GM23338 (cell line): ENCODE measurements at regions not wholly inside any gene's neighbourhood (a gene's known extent, or its start where the extent isn't known, plus 50 kb on each side); places are given as distances from the start of the nearest gene placed in this dataset.

Source experiments
- ATAC-seq: fragments of 200-7000 bp; cut with Tn5 transposase; 3 replicates; pipeline ENCODE4 v1.9.1; 2020
- DNase-seq: peaks from one replicate; pipeline ENCODE4 v3.0.0-alpha.2; 2015; ENCODE audit warnings: low spot score
- H2AFZ ChIP-seq: fragments of 200-600 bp; sonication (generic); 2 replicates; pipeline ENCODE4 v1.8.0; 2016; ENCODE audit warnings: antibody characterized with exemption, mild to moderate bottlenecking, moderate library complexity
- H3F3A ChIP-seq: fragments of 200-600 bp; sonication (generic); replicated peaks from 2 replicates; pipeline ENCODE4 v1.8.0; 2017; ENCODE audit warnings: antibody characterized with exemption, mixed run types, low read depth
- H3K27ac ChIP-seq: fragments of 200-600 bp; sonication (generic); 2 replicates; pipeline ENCODE4 v1.6.1; 2016; ENCODE audit warnings: low read depth
- H3K27me3 ChIP-seq: fragments of 200-600 bp; sonication (generic); 2 replicates; pipeline ENCODE4 v1.8.0; 2016; ENCODE audit warnings: mild to moderate bottlenecking, mixed run types, moderate library complexity; ENCODE audit not compliant: insufficient read depth
- H3K36me3 ChIP-seq: fragments of 200-600 bp; sonication (generic); 2 replicates; pipeline ENCODE4 v1.8.0; 2016; ENCODE audit warnings: mild to moderate bottlenecking; ENCODE audit not compliant: insufficient read depth
- H3K4me1 ChIP-seq: fragments of 200-600 bp; sonication (generic); 2 replicates; pipeline ENCODE4 v1.8.0; 2016; ENCODE audit warnings: mild to moderate bottlenecking, moderate library complexity; ENCODE audit not compliant: insufficient read depth
- H3K4me2 ChIP-seq: fragments of 200-600 bp; sonication (generic); 2 replicates; pipeline ENCODE4 v1.7.1; 2017; ENCODE audit warnings: mixed run types
- H3K4me3 ChIP-seq: fragments of 200-600 bp; sonication (generic); 2 replicates; pipeline ENCODE4 v1.6.1; 2016; ENCODE audit warnings: mixed run types
- H3K79me2 ChIP-seq: fragments of 200-600 bp; sonication (generic); replicated peaks from 2 replicates; pipeline ENCODE4 v1.8.0; 2017; ENCODE audit warnings: mild to moderate bottlenecking; ENCODE audit not compliant: insufficient read depth
- H3K9me2 ChIP-seq: fragments of 200-600 bp; sonication (generic); 2 replicates; pipeline ENCODE4 v1.8.0; 2017; ENCODE audit not compliant: insufficient read depth
- H4K20me1 ChIP-seq: fragments of 200-600 bp; sonication (generic); replicated peaks from 2 replicates; pipeline ENCODE4 v1.8.0; 2017; ENCODE audit warnings: mild to moderate bottlenecking; ENCODE audit not compliant: insufficient read depth
- H3K27ac Mint-ChIP-seq: 2 replicates; pipeline ENCODE4 v1.8.0; 2020; ENCODE audit warnings: inconsistent platforms, mild to moderate bottlenecking, moderate library complexity, mixed read lengths
- H3K27me3 Mint-ChIP-seq: 3 replicates; pipeline ENCODE4 v1.8.0; 2022; ENCODE audit warnings: low read depth, mild to moderate bottlenecking, moderate library complexity, mixed read lengths, inconsistent platforms; ENCODE audit not compliant: insufficient read depth, poor library complexity
- H3K36me3 Mint-ChIP-seq: 3 replicates; pipeline ENCODE4 v1.8.0; 2021; ENCODE audit warnings: low read depth, mild to moderate bottlenecking, inconsistent platforms, moderate library complexity, mixed read lengths
- H3K4me1 Mint-ChIP-seq: 3 replicates; pipeline ENCODE4 v1.8.0; 2020; ENCODE audit warnings: mild to moderate bottlenecking, inconsistent platforms, mixed read lengths
- H3K4me3 Mint-ChIP-seq: 3 replicates; pipeline ENCODE4 v1.8.0; 2021; ENCODE audit warnings: moderate library complexity, mild to moderate bottlenecking, inconsistent platforms, mixed read lengths
- H3K9me3 Mint-ChIP-seq: 3 replicates; pipeline ENCODE4 v1.8.0; 2020; ENCODE audit warnings: moderate library complexity, mild to moderate bottlenecking, inconsistent platforms, mixed read lengths
- CREB1 ChIP-seq: fragments of 250-450 bp; sonication (Bioruptor Pico); IDR thresholded peaks from 2 replicates; pipeline ENCODE4 v1.5.0; 2020; ENCODE audit warnings: low read depth, mild to moderate bottlenecking, moderate library complexity
- EZH2 ChIP-seq: fragments of 200-600 bp; sonication (generic); IDR thresholded peaks from one replicate; pipeline ENCODE4 v1.8.0; 2017; ENCODE audit warnings: antibody characterized with exemption, mild to moderate bottlenecking, low read depth; ENCODE audit not compliant: unreplicated experiment
- EZH2phosphoT487 ChIP-seq: fragments of 200-600 bp; sonication (generic); IDR thresholded peaks from one replicate; pipeline ENCODE4 v1.8.1; 2018; ENCODE audit warnings: antibody characterized with exemption; ENCODE audit not compliant: unreplicated experiment
- JUNB ChIP-seq: IDR thresholded peaks from one replicate; pipeline ENCODE4 v1.6.1; 2016; ENCODE audit warnings: antibody characterized with exemption; ENCODE audit not compliant: unreplicated experiment
- NANOG ChIP-seq: IDR thresholded peaks from 2 replicates; pipeline ENCODE4 v1.6.1; 2016; ENCODE audit warnings: antibody characterized with exemption, borderline replicate concordance
- POLR2AphosphoS5 ChIP-seq: IDR thresholded peaks from 2 replicates; pipeline ENCODE4 v1.6.1; 2016; ENCODE audit warnings: antibody characterized with exemption, low read depth
- STAT1 ChIP-seq: IDR thresholded peaks from one replicate; pipeline ENCODE4 v1.6.1; 2016; ENCODE audit warnings: antibody characterized with exemption; ENCODE audit not compliant: unreplicated experiment
- ZNF114 ChIP-seq: fragments of 250-450 bp; sonication (Bioruptor Pico); IDR thresholded peaks from 2 replicates; pipeline ENCODE4 v1.5.0; 2020; ENCODE audit warnings: mild to moderate bottlenecking, moderate library complexity
- ZNF331 ChIP-seq: fragments of 250-450 bp; sonication (Bioruptor Pico); IDR thresholded peaks from 2 replicates; pipeline ENCODE4 v1.5.0; 2020; ENCODE audit warnings: low read depth, mild to moderate bottlenecking, moderate library complexity
- TF ChIP-seq, protein P1 (sequence below): IDR thresholded peaks from 2 replicates; pipeline ENCODE4 v1.6.1; 2016; ENCODE audit warnings: antibody characterized with exemption
- TF ChIP-seq, protein P2 (sequence below): IDR thresholded peaks from one replicate; pipeline ENCODE4 v1.6.1; 2018; ENCODE audit warnings: antibody characterized with exemption; ENCODE audit not compliant: unreplicated experiment
- TF ChIP-seq, protein P3 (sequence below), 2 experiments: fragments of 200-600 bp in 1 of 2; sonication (generic) in 1 of 2; conservative IDR thresholded peaks; 2 replicates each; pipeline versions ENCODE4 v1.5.1 to v1.6.1; 2016 to 2017; ENCODE audit warnings: antibody characterized with exemption in 2 of 2, low read depth in 2 of 2, mild to moderate bottlenecking in 2 of 2, moderate library complexity in 1 of 2
- TF ChIP-seq, protein P4 (sequence below): fragments of 250-450 bp; sonication (Bioruptor Pico); IDR thresholded peaks from 2 replicates; pipeline ENCODE4 v1.5.0; 2020; ENCODE audit warnings: mild to moderate bottlenecking, moderate library complexity

DNA sequence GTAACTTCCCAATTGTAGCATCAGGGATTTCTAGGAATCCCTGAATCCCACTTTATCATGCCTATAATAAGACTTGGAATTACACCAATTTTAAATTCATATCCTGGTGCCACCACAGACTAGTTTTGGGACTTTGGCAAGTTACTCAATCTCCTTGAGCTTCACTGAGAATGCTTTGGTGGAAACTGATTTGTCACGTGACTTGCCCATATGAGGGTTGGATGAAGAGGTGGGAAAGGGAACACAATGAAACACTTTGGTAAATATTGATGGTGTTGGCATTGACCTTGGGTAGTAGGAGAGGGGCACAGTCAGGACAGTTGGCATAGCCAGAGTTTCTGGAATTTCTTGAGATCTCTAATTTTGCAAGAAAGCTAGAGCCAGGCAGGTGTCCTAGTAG, 452.2 kb downstream of the SLC4A3 start:
- H3K27ac ChIP-seq, result no peak overlapping the region
- ATAC-seq (no peak), DNase-seq (no peak)
- Mint-ChIP-seq H3K4me3 (no peak overlapping the region), H3K27me3 (peaks cover 5% of the 10 kb centered on the region), H3K9me3 (no peaks in the 10 kb centered on the region), H3K4me1 (peaks cover 15% of the 10 kb centered on the region; the same call in 2 of the 3 replicates), H3K36me3 (no peaks in the 10 kb centered on the region), H3K27ac (no peak overlapping the region)
- TF ChIP-seq, protein P1, sequence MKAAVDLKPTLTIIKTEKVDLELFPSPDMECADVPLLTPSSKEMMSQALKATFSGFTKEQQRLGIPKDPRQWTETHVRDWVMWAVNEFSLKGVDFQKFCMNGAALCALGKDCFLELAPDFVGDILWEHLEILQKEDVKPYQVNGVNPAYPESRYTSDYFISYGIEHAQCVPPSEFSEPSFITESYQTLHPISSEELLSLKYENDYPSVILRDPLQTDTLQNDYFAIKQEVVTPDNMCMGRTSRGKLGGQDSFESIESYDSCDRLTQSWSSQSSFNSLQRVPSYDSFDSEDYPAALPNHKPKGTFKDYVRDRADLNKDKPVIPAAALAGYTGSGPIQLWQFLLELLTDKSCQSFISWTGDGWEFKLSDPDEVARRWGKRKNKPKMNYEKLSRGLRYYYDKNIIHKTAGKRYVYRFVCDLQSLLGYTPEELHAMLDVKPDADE, result no peak
- no peak for TF ChIP-seq POLR2AphosphoS5
- TF ChIP-seq EZH2, result no peak
- TF ChIP-seq, protein P2, sequence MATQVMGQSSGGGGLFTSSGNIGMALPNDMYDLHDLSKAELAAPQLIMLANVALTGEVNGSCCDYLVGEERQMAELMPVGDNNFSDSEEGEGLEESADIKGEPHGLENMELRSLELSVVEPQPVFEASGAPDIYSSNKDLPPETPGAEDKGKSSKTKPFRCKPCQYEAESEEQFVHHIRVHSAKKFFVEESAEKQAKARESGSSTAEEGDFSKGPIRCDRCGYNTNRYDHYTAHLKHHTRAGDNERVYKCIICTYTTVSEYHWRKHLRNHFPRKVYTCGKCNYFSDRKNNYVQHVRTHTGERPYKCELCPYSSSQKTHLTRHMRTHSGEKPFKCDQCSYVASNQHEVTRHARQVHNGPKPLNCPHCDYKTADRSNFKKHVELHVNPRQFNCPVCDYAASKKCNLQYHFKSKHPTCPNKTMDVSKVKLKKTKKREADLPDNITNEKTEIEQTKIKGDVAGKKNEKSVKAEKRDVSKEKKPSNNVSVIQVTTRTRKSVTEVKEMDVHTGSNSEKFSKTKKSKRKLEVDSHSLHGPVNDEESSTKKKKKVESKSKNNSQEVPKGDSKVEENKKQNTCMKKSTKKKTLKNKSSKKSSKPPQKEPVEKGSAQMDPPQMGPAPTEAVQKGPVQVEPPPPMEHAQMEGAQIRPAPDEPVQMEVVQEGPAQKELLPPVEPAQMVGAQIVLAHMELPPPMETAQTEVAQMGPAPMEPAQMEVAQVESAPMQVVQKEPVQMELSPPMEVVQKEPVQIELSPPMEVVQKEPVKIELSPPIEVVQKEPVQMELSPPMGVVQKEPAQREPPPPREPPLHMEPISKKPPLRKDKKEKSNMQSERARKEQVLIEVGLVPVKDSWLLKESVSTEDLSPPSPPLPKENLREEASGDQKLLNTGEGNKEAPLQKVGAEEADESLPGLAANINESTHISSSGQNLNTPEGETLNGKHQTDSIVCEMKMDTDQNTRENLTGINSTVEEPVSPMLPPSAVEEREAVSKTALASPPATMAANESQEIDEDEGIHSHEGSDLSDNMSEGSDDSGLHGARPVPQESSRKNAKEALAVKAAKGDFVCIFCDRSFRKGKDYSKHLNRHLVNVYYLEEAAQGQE, result no peak
- no peak for TF ChIP-seq STAT1
- TF ChIP-seq, protein P3, sequence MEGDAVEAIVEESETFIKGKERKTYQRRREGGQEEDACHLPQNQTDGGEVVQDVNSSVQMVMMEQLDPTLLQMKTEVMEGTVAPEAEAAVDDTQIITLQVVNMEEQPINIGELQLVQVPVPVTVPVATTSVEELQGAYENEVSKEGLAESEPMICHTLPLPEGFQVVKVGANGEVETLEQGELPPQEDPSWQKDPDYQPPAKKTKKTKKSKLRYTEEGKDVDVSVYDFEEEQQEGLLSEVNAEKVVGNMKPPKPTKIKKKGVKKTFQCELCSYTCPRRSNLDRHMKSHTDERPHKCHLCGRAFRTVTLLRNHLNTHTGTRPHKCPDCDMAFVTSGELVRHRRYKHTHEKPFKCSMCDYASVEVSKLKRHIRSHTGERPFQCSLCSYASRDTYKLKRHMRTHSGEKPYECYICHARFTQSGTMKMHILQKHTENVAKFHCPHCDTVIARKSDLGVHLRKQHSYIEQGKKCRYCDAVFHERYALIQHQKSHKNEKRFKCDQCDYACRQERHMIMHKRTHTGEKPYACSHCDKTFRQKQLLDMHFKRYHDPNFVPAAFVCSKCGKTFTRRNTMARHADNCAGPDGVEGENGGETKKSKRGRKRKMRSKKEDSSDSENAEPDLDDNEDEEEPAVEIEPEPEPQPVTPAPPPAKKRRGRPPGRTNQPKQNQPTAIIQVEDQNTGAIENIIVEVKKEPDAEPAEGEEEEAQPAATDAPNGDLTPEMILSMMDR (conservative IDR thresholded peaks at IDR 0.05; ENCODE audit: low read depth in 2 of 2), result no peak
- TF ChIP-seq CREB1 (CRISPR knock-in tag), result no peak
- TF ChIP-seq EZH2phosphoT487, result no peak
- TF ChIP-seq ZNF114, result no peak
- TF ChIP-seq, protein P4, sequence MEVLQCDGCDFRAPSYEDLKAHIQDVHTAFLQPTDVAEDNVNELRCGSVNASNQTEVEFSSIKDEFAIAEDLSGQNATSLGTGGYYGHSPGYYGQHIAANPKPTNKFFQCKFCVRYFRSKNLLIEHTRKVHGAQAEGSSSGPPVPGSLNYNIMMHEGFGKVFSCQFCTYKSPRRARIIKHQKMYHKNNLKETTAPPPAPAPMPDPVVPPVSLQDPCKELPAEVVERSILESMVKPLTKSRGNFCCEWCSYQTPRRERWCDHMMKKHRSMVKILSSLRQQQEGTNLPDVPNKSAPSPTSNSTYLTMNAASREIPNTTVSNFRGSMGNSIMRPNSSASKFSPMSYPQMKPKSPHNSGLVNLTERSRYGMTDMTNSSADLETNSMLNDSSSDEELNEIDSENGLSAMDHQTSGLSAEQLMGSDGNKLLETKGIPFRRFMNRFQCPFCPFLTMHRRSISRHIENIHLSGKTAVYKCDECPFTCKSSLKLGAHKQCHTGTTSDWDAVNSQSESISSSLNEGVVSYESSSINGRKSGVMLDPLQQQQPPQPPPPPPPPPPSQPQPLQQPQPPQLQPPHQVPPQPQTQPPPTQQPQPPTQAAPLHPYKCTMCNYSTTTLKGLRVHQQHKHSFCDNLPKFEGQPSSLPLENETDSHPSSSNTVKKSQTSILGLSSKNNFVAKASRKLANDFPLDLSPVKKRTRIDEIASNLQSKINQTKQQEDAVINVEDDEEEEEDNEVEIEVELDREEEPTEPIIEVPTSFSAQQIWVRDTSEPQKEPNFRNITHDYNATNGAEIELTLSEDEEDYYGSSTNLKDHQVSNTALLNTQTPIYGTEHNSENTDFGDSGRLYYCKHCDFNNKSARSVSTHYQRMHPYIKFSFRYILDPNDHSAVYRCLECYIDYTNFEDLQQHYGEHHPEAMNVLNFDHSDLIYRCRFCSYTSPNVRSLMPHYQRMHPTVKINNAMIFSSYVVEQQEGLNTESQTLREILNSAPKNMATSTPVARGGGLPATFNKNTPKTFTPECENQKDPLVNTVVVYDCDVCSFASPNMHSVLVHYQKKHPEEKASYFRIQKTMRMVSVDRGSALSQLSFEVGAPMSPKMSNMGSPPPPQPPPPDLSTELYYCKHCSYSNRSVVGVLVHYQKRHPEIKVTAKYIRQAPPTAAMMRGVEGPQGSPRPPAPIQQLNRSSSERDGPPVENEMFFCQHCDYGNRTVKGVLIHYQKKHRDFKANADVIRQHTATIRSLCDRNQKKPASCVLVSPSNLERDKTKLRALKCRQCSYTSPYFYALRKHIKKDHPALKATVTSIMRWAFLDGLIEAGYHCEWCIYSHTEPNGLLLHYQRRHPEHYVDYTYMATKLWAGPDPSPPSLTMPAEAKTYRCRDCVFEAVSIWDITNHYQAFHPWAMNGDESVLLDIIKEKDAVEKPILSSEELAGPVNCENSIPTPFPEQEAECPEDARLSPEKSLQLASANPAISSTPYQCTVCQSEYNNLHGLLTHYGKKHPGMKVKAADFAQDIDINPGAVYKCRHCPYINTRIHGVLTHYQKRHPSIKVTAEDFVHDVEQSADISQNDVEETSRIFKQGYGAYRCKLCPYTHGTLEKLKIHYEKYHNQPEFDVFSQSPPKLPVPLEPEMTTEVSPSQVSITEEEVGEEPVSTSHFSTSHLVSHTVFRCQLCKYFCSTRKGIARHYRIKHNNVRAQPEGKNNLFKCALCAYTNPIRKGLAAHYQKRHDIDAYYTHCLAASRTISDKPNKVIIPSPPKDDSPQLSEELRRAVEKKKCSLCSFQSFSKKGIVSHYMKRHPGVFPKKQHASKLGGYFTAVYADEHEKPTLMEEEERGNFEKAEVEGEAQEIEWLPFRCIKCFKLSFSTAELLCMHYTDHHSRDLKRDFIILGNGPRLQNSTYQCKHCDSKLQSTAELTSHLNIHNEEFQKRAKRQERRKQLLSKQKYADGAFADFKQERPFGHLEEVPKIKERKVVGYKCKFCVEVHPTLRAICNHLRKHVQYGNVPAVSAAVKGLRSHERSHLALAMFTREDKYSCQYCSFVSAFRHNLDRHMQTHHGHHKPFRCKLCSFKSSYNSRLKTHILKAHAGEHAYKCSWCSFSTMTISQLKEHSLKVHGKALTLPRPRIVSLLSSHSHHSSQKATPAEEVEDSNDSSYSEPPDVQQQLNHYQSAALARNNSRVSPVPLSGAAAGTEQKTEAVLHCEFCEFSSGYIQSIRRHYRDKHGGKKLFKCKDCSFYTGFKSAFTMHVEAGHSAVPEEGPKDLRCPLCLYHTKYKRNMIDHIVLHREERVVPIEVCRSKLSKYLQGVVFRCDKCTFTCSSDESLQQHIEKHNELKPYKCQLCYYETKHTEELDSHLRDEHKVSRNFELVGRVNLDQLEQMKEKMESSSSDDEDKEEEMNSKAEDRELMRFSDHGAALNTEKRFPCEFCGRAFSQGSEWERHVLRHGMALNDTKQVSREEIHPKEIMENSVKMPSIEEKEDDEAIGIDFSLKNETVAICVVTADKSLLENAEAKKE, result no peak
- TF ChIP-seq JUNB, result no peak
- no peak for TF ChIP-seq NANOG
- TF ChIP-seq ZNF331 (CRISPR knock-in tag), result no peak
- H3K4me3 ChIP-seq, result no peak overlapping the region
- no peaks in the 10 kb centered on the region for H3F3A ChIP-seq
- H3K79me2 ChIP-seq, result no peaks in the 10 kb centered on the region
- H3K27me3 ChIP-seq, result no peaks in the 10 kb centered on the region
- no peaks in the 10 kb centered on the region for H4K20me1 ChIP-seq
- H3K4me2 ChIP-seq, result no peak overlapping the region
- no peaks in the 10 kb centered on the region for H3K36me3 ChIP-seq
- H2AFZ ChIP-seq, result no peak overlapping the region
- no peaks in the 10 kb centered on the region for H3K9me2 ChIP-seq
- H3K4me1 ChIP-seq, result peaks cover 19% of the 10 kb centered on the region
